Lower leg skin (tissue), 4 donors: ENCODE measurements at regions not wholly inside any gene's neighbourhood (a gene's known extent, or its start where the extent isn't known, plus 50 kb on each side); places are given as distances from the start of the nearest gene placed in this dataset.

ENCODE experiments used
- DNase-seq, 2 donors: peaks; one replicate each; pipeline ENCODE4 v3.0.0-alpha.2; 2019; ENCODE audit warnings: low spot score in 2 of 2
- H3K4me3 ChIP-seq: fragments of 200-600 bp; sonication (generic); 2 replicates; pipeline ENCODE4 v1.5.1; 2017; ENCODE audit warnings: mild to moderate bottlenecking, low read depth; ENCODE audit not compliant: poor library complexity, severe bottlenecking
- POLR2A ChIP-seq, 2 donors: fragments of 450-650 bp; IDR thresholded peaks; one replicate each; pipeline ENCODE4 v1.6.1; 2016 to 2017; ENCODE audit warnings: antibody characterized with exemption in 2 of 2, mild to moderate bottlenecking in 1 of 2, moderate library complexity in 1 of 2
- WGBS, 2 donors: methylation state at CpG; one replicate each; pipeline ENCODE4 v1.1.5; 2018; 5-methylcytosine and 5-hydroxymethylcytosine counted together
- intact Hi-C: fragments of 100-400 bp; cut with DNase I; formaldehyde crosslinking; loops from one replicate; pipeline ENCODE4 v1.15.0; 2023; ENCODE audit warnings: low total_unique reads
- TF ChIP-seq, protein P1 (sequence below), 3 donors: fragments of 450-650 bp; IDR thresholded peaks; one replicate each; pipeline ENCODE4 v1.5.1; 2016; ENCODE audit warnings: antibody characterized with exemption in 3 of 3, mild to moderate bottlenecking in 3 of 3, moderate library complexity in 2 of 3

- DNase-seq = no peak
- WGBS, 2 donors = 82 to 90% methylated on average over 5 of the region's 5 CpGs
- TF ChIP-seq POLR2A (IDR thresholded peaks at IDR 0.05) = no peak
- intact Hi-C loops = no loop called here
- no peak overlapping the region for H3K4me3 ChIP-seq
Observed at GRCh38 chr10:2745666-2746065, 321.7 kb upstream of the PFKP start.

DNA sequence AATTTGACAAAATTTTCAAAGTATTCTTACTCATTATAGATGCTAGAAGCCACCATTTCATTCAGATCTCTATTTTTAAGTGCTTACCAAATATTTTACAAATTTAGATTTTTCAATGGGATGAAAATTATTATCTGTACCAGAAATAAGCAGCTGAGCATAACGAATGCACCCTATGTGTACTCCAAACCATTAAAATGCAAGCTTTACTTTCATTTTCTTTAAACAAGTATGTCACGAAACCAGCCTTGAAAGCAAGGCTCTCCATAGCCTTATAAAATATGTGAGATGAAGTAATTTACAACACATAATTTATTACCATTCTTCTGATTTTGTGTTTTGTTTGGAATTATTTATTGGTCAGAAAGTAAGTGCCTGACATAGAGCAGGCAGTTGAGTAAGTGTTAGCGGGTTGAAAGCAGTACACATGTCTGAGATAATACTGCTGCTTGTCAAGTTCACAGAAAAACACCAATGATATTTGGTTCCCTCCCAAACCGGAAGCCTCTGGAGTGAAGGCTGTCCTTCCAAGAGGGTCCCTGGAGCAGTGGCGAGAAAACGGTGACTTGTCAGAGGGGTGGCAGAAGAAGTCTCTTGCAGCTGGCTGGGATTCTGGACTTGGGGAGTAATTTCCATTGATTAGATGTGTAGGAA, 322.7 kb upstream of the PFKP start:
- 47 to 51% methylated on average over 6 of the region's 6 CpGs for WGBS, 2 donors
- no peak for TF ChIP-seq POLR2A (IDR thresholded peaks at IDR 0.05)
- TF ChIP-seq, protein P1, sequence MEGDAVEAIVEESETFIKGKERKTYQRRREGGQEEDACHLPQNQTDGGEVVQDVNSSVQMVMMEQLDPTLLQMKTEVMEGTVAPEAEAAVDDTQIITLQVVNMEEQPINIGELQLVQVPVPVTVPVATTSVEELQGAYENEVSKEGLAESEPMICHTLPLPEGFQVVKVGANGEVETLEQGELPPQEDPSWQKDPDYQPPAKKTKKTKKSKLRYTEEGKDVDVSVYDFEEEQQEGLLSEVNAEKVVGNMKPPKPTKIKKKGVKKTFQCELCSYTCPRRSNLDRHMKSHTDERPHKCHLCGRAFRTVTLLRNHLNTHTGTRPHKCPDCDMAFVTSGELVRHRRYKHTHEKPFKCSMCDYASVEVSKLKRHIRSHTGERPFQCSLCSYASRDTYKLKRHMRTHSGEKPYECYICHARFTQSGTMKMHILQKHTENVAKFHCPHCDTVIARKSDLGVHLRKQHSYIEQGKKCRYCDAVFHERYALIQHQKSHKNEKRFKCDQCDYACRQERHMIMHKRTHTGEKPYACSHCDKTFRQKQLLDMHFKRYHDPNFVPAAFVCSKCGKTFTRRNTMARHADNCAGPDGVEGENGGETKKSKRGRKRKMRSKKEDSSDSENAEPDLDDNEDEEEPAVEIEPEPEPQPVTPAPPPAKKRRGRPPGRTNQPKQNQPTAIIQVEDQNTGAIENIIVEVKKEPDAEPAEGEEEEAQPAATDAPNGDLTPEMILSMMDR (IDR thresholded peaks at IDR 0.05) = no peak
- no peak for DNase-seq
- H3K4me3 ChIP-seq = no peak overlapping the region
- intact Hi-C loops = no loop called here

DNA sequence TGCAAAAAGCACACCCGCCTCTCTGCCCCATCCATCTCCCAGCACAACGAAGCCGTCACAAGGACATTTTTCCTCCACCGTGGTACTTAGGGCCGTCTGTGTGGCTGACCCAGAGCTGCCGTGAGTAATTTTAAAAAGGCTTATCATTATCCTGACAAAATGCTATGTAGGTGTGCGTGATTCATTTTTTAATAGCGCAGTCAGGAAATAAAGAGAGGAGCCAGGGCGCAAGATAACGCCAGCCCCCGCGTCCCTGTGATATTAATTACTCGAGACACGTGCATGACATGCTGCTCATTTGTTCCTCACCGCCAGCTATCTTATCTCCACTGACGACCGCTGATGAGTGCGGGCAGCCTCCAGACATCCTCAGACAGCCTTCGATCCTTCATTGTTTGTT, 332.7 kb upstream of the PFKP start:
- intact Hi-C loops = no loop called here
- DNase-seq = no peak
- no peak overlapping the region for H3K4me3 ChIP-seq
- 69 to 82% methylated on average over 19 of the region's 19 CpGs for WGBS, 2 donors
- no peak for TF ChIP-seq POLR2A (IDR thresholded peaks at IDR 0.05)
- TF ChIP-seq, protein P1 (IDR thresholded peaks at IDR 0.05) = no peak

DNA sequence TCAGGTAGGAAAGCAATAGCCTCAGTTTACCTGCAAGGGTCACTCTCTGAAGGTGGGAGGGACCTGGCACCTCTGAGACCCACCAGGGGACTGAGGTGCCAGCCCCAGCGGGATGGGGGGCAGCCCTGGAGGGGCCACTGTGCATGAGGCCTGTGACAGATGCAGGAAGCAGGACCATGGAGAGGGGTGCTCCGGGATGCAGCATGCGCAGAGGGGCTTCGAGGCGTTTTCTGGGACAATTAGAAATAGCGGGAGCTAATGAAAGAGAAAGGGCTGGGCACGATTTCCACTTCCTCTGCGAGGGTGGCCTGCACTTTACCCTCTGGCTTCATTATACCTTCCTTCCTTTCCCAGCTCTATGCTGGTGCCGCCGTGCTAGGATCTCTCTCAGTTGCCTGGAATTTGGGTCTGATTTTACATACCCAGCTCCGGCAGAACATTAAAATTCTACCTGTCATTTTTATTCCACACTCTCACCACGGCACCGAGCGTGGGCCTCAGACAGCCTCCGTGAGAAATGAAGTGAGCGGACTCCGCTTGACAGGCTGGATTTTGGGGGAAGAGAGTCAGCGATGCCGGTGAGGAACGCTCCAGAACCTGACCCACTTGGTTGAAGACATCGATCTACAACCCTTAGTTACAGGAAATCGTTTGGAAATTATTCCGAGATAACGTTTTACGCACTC, 333.9 kb upstream of the PFKP start:
- no peak overlapping the region for H3K4me3 ChIP-seq
- no peak for TF ChIP-seq POLR2A (IDR thresholded peaks at IDR 0.05)
- TF ChIP-seq, protein P1 (IDR thresholded peaks at IDR 0.05) = no peak
- WGBS, 2 donors = 89 to 92% methylated on average over 25 of the region's 25 CpGs
- DNase-seq = no peak
- intact Hi-C loops = no loop called here

DNA sequence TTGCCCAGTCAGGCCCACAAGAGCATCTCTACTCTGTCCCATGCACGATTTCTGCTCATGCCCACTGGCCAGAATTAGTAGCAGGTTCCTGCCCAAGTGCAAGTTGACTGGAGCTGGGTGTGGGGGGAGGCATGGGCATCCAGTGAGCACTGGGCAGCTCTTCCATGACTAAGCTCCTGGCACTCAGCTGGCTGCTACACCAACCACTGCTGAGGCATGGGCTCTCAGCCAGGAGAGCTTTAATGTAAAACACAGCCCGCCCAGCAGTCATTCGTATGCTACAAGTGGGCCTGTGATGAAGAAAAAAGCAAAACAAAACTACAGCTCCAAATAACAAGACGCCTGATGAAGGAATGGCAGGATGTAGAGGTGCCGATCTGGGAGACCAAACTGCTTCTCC, 335.4 kb upstream of the PFKP start:
- no peak for TF ChIP-seq POLR2A (IDR thresholded peaks at IDR 0.05)
- TF ChIP-seq, protein P1 (IDR thresholded peaks at IDR 0.05) = no peak
- H3K4me3 ChIP-seq = no peak overlapping the region
- intact Hi-C loops = no loop called here
- 79 to 88% methylated on average over 4 to 5 of the region's 5 CpGs for WGBS, 2 donors
- DNase-seq = no peak

DNA sequence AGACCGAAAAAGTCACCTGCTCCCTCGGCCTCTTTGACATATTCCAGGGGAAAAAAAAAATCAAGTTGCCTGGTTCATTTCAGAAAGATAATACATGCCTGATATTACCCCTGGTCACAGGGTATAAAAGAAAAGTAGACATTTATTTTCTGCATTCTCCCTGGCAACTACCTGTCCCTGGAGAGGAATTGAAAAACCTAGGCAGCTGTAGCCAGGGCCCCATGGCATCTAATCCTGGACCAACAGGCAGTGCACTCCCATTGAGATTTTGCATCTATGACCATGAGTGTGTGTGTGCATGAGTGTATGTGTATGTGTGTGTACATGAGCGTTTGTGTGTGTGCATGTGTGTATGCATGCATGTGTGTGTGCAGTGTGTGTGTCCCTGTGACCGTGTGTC, 338.2 kb upstream of the PFKP start:
- TF ChIP-seq, protein P1 (IDR thresholded peaks at IDR 0.05) = no peak
- no peak for TF ChIP-seq POLR2A (IDR thresholded peaks at IDR 0.05)
- intact Hi-C loops = no loop called here
- WGBS, 2 donors = 80 to 85% methylated on average over 4 of the region's 4 CpGs
- no peak for DNase-seq
- H3K4me3 ChIP-seq = no peak overlapping the region
